Activated B cell treated with CpG ODN at 0.5 μM for 24 hours (primary cell): ENCODE measurements at regions not wholly inside any gene's neighbourhood (a gene's known extent, or its start where the extent isn't known, plus 50 kb on each side); places are given as distances from the start of the nearest gene placed in this dataset.

Experiments
- ATAC-seq: fragments of 200-7000 bp; cut with Tn5 transposase; one replicate; pipeline ENCODE4 v1.10.0; 2021; ENCODE audit warnings: low read depth, mild to moderate bottlenecking, moderate library complexity
- CTCF ChIA-PET: fragments of 350-600 bp; sonication (Branson Sonifier 250); formaldehyde crosslinking; loops from one replicate; lab custom pipeline; 2021; ENCODE audit warnings: antibody characterized with exemption; lab: Charles Lee
- POLR2A ChIA-PET: fragments of 350-600 bp; sonication (Branson Sonifier 250); formaldehyde crosslinking; loops from one replicate; lab custom pipeline; 2021; ENCODE audit warnings: antibody characterized with exemption; lab: Charles Lee
- DNase-seq: peaks from one replicate; pipeline ENCODE4 v3.0.0; 2022
- H3K27ac Mint-ChIP-seq: one replicate; pipeline ENCODE4 v1.8.0; 2020; ENCODE audit warnings: mixed read lengths
- H3K27me3 Mint-ChIP-seq: one replicate; pipeline ENCODE4 v1.8.0; 2021; ENCODE audit warnings: mixed read lengths
- H3K36me3 Mint-ChIP-seq: one replicate; pipeline ENCODE4 v1.8.0; 2021; ENCODE audit warnings: low read depth, mixed read lengths
- H3K4me1 Mint-ChIP-seq: one replicate; pipeline ENCODE4 v1.8.0; 2021; ENCODE audit warnings: mixed read lengths
- H3K4me3 Mint-ChIP-seq: one replicate; pipeline ENCODE4 v1.8.0; 2020; ENCODE audit warnings: mild to moderate bottlenecking, mixed read lengths
- H3K9me3 Mint-ChIP-seq: one replicate; pipeline ENCODE4 v1.8.0; 2020; ENCODE audit warnings: mixed read lengths
- intact Hi-C: fragments of 100-400 bp; cut with micrococcal nuclease; formaldehyde crosslinking; loops from one replicate; pipeline ENCODE4 v1.15.1; 2024
- TF ChIP-seq, protein P1 (sequence below): fragments of 200-600 bp; IDR thresholded peaks from one replicate; pipeline ENCODE4 v1.8.0; 2022; ENCODE audit warnings: antibody characterized with exemption, mild to moderate bottlenecking

- intact Hi-C loops: loop anchor here (10.0 kb wide), 1 partner anchor 691 kb away; no protein-coding TSS in a partner anchor
- POLR2A ChIA-PET: no interaction called here
- H3K36me3 Mint-ChIP-seq: no peaks in the 10 kb centered on the region
- H3K9me3 Mint-ChIP-seq: no peaks in the 10 kb centered on the region
- TF ChIP-seq, protein P1, sequence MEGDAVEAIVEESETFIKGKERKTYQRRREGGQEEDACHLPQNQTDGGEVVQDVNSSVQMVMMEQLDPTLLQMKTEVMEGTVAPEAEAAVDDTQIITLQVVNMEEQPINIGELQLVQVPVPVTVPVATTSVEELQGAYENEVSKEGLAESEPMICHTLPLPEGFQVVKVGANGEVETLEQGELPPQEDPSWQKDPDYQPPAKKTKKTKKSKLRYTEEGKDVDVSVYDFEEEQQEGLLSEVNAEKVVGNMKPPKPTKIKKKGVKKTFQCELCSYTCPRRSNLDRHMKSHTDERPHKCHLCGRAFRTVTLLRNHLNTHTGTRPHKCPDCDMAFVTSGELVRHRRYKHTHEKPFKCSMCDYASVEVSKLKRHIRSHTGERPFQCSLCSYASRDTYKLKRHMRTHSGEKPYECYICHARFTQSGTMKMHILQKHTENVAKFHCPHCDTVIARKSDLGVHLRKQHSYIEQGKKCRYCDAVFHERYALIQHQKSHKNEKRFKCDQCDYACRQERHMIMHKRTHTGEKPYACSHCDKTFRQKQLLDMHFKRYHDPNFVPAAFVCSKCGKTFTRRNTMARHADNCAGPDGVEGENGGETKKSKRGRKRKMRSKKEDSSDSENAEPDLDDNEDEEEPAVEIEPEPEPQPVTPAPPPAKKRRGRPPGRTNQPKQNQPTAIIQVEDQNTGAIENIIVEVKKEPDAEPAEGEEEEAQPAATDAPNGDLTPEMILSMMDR: no peak
- no peak overlapping the region for H3K4me3 Mint-ChIP-seq
- ATAC-seq (no peak), DNase-seq (no peak)
- CTCF ChIA-PET: no interaction called here
- H3K27me3 Mint-ChIP-seq: peaks cover 40% of the 10 kb centered on the region
- H3K4me1 Mint-ChIP-seq: peaks cover 14% of the 10 kb centered on the region
- H3K27ac Mint-ChIP-seq: no peak overlapping the region
Observed at GRCh38 chr12:131605304-131605829, 105.5 kb upstream of the SFSWAP start.

- TF ChIP-seq, protein P1: no peak
- ATAC-seq (no peak), DNase-seq (no peak)
- peaks cover 14% of the 10 kb centered on the region for H3K4me1 Mint-ChIP-seq
- no peaks in the 10 kb centered on the region for H3K36me3 Mint-ChIP-seq
- no peak overlapping the region for H3K4me3 Mint-ChIP-seq
- H3K27ac Mint-ChIP-seq: no peak overlapping the region
- intact Hi-C loops: loop anchor here (10.0 kb wide), 1 partner anchor 692 kb away; no protein-coding TSS in a partner anchor
- peaks cover 45% of the 10 kb centered on the region for H3K27me3 Mint-ChIP-seq
- CTCF ChIA-PET: no interaction called here
- H3K9me3 Mint-ChIP-seq: no peaks in the 10 kb centered on the region
- POLR2A ChIA-PET: no interaction called here
Observed at GRCh38 chr12:131606218-131606901, 104.5 kb upstream of the SFSWAP start.

DNA sequence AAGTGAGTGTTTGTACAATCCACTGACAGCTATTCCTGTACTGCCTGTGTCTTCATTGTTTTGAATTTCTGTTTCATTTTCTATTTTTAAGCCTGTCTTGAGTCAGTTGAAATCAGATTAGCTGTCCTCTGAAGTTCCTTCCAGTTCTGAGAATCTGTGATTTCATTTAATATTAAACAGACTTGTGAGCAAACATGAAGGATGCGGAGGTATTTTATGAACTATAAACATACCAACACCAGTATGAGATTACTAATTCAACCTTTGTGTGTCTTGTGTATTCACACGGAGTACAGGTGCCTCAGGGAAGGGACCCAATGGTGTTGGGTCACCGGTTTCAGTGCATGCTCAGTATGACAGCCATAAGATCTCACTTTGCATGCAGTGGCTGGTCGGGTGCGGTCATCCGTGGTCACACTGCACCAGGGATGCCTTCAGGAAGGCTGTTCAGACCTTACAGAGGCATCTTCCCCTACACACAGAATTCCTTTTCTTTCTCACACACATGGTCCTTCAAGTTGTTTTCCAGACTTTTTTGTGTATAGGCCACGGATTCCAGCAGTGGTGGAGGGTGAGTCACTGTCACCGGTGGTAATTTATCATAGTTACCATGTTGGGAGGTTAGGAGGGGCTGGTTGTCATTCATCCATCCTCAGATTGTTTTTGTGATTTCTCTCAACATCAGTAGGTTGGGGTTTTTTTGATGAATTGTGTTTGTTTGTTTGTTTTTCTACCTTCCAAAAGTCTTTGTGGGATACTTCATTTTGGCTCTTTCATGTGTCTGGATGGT is 103.0 kb upstream of the SFSWAP start:
- Mint-ChIP-seq H3K4me1 (peaks cover 14% of the 10 kb centered on the region), H3K27me3 (peaks cover 38% of the 10 kb centered on the region), H3K36me3 (no peaks in the 10 kb centered on the region), H3K27ac (no peak overlapping the region), H3K9me3 (no peaks in the 10 kb centered on the region), H3K4me3 (no peak overlapping the region)
- TF ChIP-seq, protein P1: no peak
- POLR2A ChIA-PET: no interaction called here
- no peak for ATAC-seq
- CTCF ChIA-PET: no interaction called here
- DNase-seq: no peak
- intact Hi-C loops: loop anchor here (2.0 to 10.0 kb wide), 2 partner anchors 393 to 693 kb away; no protein-coding TSS in a partner anchor

- ATAC-seq: peak; percentile 54
- POLR2A ChIA-PET: no interaction called here
- no peaks in the 10 kb centered on the region for H3K36me3 Mint-ChIP-seq
- peaks cover 35% of the 10 kb centered on the region for H3K27me3 Mint-ChIP-seq
- TF ChIP-seq, protein P1: no peak
- no peaks in the 10 kb centered on the region for H3K9me3 Mint-ChIP-seq
- no peak overlapping the region for H3K4me3 Mint-ChIP-seq
- CTCF ChIA-PET: interaction anchor here (0.7 kb wide), 1 partner anchor 221 kb away, joined by 3 read pairs; no protein-coding TSS in a partner anchor
- DNase-seq: peak; percentile 26
- H3K27ac Mint-ChIP-seq: no peak overlapping the region
- H3K4me1 Mint-ChIP-seq: peaks cover 10% of the 10 kb centered on the region
- intact Hi-C loops: loop anchor here (2.0 to 10.0 kb wide), 2 partner anchors 392 to 694 kb away; no protein-coding TSS in a partner anchor
Observed at GRCh38 chr12:131608740-131609690, 101.9 kb upstream of the SFSWAP start.
